Hepatocyte (in vitro differentiated cells): ENCODE measurements at regions not wholly inside any gene's neighbourhood (a gene's known extent, or its start where the extent isn't known, plus 50 kb on each side); places are given as distances from the start of the nearest gene placed in this dataset.

ENCODE experiments used
- DNase-seq: peaks from one replicate; pipeline ENCODE4 v3.0.0-alpha.2; 2016; ENCODE audit warnings: low spot score
- H2AFZ ChIP-seq: fragments of 200-600 bp; sonication (generic); 2 replicates; pipeline ENCODE4 v1.6.0; 2016; ENCODE audit warnings: antibody characterized with exemption, mild to moderate bottlenecking
- H3K27ac ChIP-seq: fragments of 200-600 bp; sonication (generic); 2 replicates; pipeline ENCODE4 v1.5.1; 2016; ENCODE audit warnings: mild to moderate bottlenecking
- H3K27me3 ChIP-seq: fragments of 200-600 bp; sonication (generic); 2 replicates; pipeline ENCODE4 v1.6.1; 2016
- H3K36me3 ChIP-seq: fragments of 200-600 bp; sonication (generic); replicated peaks from 2 replicates; pipeline ENCODE4 v1.5.1; 2016; ENCODE audit warnings: low read depth; ENCODE audit not compliant: insufficient read depth
- H3K4me1 ChIP-seq: fragments of 200-600 bp; sonication (generic); 2 replicates; pipeline ENCODE4 v1.5.1; 2016; ENCODE audit warnings: mild to moderate bottlenecking, moderate library complexity; ENCODE audit not compliant: insufficient read depth
- H3K4me2 ChIP-seq: fragments of 200-600 bp; sonication (generic); 2 replicates; pipeline ENCODE4 v1.6.0; 2016
- H3K4me3 ChIP-seq: fragments of 200-600 bp; sonication (generic); 2 replicates; pipeline ENCODE4 v1.5.1; 2016; ENCODE audit warnings: mild to moderate bottlenecking
- H3K79me2 ChIP-seq: fragments of 200-600 bp; sonication (generic); 2 replicates; pipeline ENCODE4 v1.6.0; 2017; ENCODE audit warnings: mild to moderate bottlenecking
- H3K9me2 ChIP-seq: fragments of 200-600 bp; sonication (generic); replicated peaks from 2 replicates; pipeline ENCODE4 v1.6.0; 2017; ENCODE audit warnings: mild to moderate bottlenecking; ENCODE audit not compliant: insufficient read depth
- H3K9me3 ChIP-seq: fragments of 200-600 bp; sonication (generic); 2 replicates; pipeline ENCODE4 v1.5.1; 2016; ENCODE audit warnings: low read depth, mild to moderate bottlenecking
- H4K20me1 ChIP-seq: fragments of 200-600 bp; sonication (generic); 2 replicates; pipeline ENCODE4 v1.6.0; 2016; ENCODE audit warnings: mild to moderate bottlenecking; ENCODE audit not compliant: insufficient read depth, poor library complexity, severe bottlenecking
- CTCF ChIP-seq: fragments of 200-600 bp; sonication (generic); IDR thresholded peaks from 2 replicates; pipeline ENCODE4 v1.5.1; 2016; ENCODE audit warnings: antibody characterized with exemption, mild to moderate bottlenecking; ENCODE audit not compliant: poor library complexity
- EZH2 ChIP-seq: fragments of 200-600 bp; sonication (generic); IDR thresholded peaks from 2 replicates; pipeline ENCODE4 v1.6.1; 2016; ENCODE audit warnings: antibody characterized with exemption, mild to moderate bottlenecking, borderline replicate concordance
- EZH2phosphoT487 ChIP-seq: fragments of 200-600 bp; sonication (generic); IDR thresholded peaks from one replicate; pipeline ENCODE4 v1.6.1; 2018; ENCODE audit warnings: antibody characterized with exemption, mild to moderate bottlenecking, low read depth, moderate library complexity; ENCODE audit not compliant: unreplicated experiment, severe bottlenecking
- WGBS: methylation state at CpG from one replicate; pipeline ENCODE4 v1.1.6; 2016; ENCODE audit warnings: low lambda C conversion rate; ENCODE audit errors: missing lambda C conversion rate; 5-methylcytosine and 5-hydroxymethylcytosine counted together

GRCh38 chr2:126971481-126972278, 73.0 kb downstream of the TEX51 start:
- Histone ChIP-seq H3K9me2 (no peaks in the 10 kb centered on the region), H4K20me1 (no peaks in the 10 kb centered on the region), H3K9me3 (no peaks in the 10 kb centered on the region), H3K79me2 (no peaks in the 10 kb centered on the region), H3K36me3 (no peaks in the 10 kb centered on the region), H3K4me1 (peaks cover 3% of the 10 kb centered on the region), H3K27me3 (peaks cover 6% of the 10 kb centered on the region), H3K4me3 (no peak overlapping the region), H2AFZ (peak overlapping the region; percentile 22), H3K27ac (no peak overlapping the region), H3K4me2 (peak overlapping the region; percentile 83)
- peak; percentile 88 for DNase-seq
- WGBS: 34% methylated on average over 31 of the region's 43 CpGs
- no peak for TF ChIP-seq EZH2
- no peak for TF ChIP-seq EZH2phosphoT487
- TF ChIP-seq CTCF: peak; percentile 96

GRCh38 chr2:126972279-126972626, 73.6 kb downstream of the TEX51 start:
- Histone ChIP-seq H3K9me3 (no peaks in the 10 kb centered on the region), H3K36me3 (no peaks in the 10 kb centered on the region), H3K79me2 (no peaks in the 10 kb centered on the region), H3K4me3 (no peak overlapping the region), H3K9me2 (no peaks in the 10 kb centered on the region), H3K27me3 (peaks cover 6% of the 10 kb centered on the region), H3K4me1 (peaks cover 3% of the 10 kb centered on the region), H4K20me1 (no peaks in the 10 kb centered on the region), H2AFZ (no peak overlapping the region), H3K27ac (no peak overlapping the region), H3K4me2 (peak overlapping the region; percentile 83)
- DNase-seq: no peak
- 31% methylated on average over 10 of the region's 10 CpGs for WGBS
- TF ChIP-seq CTCF (no peak), EZH2phosphoT487 (no peak), EZH2 (no peak)

- Histone ChIP-seq H3K36me3 (no peaks in the 10 kb centered on the region), H3K4me1 (peaks cover 3% of the 10 kb centered on the region), H3K27me3 (peaks cover 6% of the 10 kb centered on the region), H3K4me2 (no peak overlapping the region), H3K9me2 (no peaks in the 10 kb centered on the region), H3K4me3 (no peak overlapping the region), H3K27ac (no peak overlapping the region), H3K79me2 (no peaks in the 10 kb centered on the region), H2AFZ (no peak overlapping the region), H3K9me3 (no peaks in the 10 kb centered on the region), H4K20me1 (no peaks in the 10 kb centered on the region)
- WGBS: 82% methylated on average over 2 of the region's 2 CpGs
- TF ChIP-seq CTCF: no peak
- no peak for DNase-seq
Observed at GRCh38 chr2:126973745-126974144, 75.1 kb downstream of the TEX51 start.
